ENCODE measurements at regions not wholly inside any gene's neighbourhood (a gene's known extent, or its start where the extent isn't known, plus 50 kb on each side); places are given as distances from the start of the nearest gene placed in this dataset.

DNA sequence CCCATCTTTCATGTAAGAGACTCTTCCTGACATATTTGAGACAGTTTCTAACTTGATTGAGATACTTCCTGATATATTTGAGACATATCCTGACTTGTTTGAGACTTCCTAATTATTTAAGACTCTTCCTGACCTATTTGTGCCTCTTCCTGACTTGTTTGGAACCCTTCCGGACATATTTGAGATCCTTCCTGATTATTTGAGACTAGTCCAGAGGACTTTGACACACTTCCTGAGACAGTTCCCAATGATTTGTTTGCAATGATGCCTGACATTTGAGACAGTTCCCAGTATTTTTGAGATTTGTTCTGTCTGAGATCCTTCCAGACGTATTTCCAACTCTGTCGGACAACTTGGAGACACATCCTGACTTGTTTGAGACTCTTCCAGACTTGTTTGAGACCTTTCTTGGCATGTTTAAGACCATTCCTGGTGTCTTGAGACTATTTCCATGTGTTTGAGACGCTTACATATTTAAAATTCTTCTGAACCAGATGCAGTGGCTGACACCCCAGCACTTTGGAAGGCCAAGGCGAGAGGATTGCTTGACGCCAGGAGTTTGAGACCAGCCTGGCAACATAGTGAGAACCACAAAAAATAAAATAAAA lies 118.9 kb upstream of the USP9X start:
- Histone ChIP-seq H3K4me1 (no peaks in the 10 kb centered on the region), H3K27ac (no peak overlapping the region), H3K4me3 (no peak overlapping the region), H3K9me3 (no peaks in the 10 kb centered on the region), H3K27me3 (no peaks in the 10 kb centered on the region), H3K36me3 (no peaks in the 10 kb centered on the region)
- WGBS, 2 donors: 89 to 90% methylated on average over 6 of the region's 6 CpGs
- DNase-seq: no peak
- intact Hi-C loops (cut with DNase I): no loop called here
- TF ChIP-seq POLR2A (IDR thresholded peaks at IDR 0.05) (no peak), EP300 (IDR thresholded peaks at IDR 0.05) (no peak), POLR2AphosphoS5 (IDR thresholded peaks at IDR 0.05) (no peak)
- TF ChIP-seq, protein P1, sequence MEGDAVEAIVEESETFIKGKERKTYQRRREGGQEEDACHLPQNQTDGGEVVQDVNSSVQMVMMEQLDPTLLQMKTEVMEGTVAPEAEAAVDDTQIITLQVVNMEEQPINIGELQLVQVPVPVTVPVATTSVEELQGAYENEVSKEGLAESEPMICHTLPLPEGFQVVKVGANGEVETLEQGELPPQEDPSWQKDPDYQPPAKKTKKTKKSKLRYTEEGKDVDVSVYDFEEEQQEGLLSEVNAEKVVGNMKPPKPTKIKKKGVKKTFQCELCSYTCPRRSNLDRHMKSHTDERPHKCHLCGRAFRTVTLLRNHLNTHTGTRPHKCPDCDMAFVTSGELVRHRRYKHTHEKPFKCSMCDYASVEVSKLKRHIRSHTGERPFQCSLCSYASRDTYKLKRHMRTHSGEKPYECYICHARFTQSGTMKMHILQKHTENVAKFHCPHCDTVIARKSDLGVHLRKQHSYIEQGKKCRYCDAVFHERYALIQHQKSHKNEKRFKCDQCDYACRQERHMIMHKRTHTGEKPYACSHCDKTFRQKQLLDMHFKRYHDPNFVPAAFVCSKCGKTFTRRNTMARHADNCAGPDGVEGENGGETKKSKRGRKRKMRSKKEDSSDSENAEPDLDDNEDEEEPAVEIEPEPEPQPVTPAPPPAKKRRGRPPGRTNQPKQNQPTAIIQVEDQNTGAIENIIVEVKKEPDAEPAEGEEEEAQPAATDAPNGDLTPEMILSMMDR (IDR thresholded peaks at IDR 0.05): no peak

DNA sequence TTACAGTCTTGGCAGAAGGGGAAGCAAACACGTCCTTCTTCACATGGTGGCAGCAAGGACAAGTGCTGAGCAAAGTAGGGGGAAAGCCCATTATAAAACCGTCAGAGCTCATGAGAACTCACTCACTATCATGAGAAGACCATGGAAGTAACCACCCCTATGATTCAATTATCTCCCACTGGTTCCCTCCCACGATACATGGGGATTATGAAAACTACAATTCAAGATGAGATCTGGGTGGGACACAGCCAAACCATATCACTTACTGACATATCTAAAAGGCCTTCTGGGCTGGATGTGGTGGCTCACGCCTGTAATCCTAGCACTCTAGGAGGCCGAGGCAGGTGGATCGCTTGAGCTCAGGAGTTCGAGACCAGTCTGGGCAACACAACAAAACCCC lies 117.1 kb upstream of the USP9X start:
- H3K36me3 ChIP-seq: no peaks in the 10 kb centered on the region
- no peaks in the 10 kb centered on the region for H3K4me1 ChIP-seq
- TF ChIP-seq EP300 (IDR thresholded peaks at IDR 0.05) (no peak), POLR2A (IDR thresholded peaks at IDR 0.05) (no peak), POLR2AphosphoS5 (IDR thresholded peaks at IDR 0.05) (no peak)
- TF ChIP-seq, protein P1 (IDR thresholded peaks at IDR 0.05): no peak
- 95 to 97% methylated on average over 7 of the region's 7 CpGs for WGBS, 2 donors
- no peak overlapping the region for H3K4me3 ChIP-seq
- H3K27me3 ChIP-seq: no peaks in the 10 kb centered on the region
- intact Hi-C loops (cut with DNase I): no loop called here
- H3K9me3 ChIP-seq: no peaks in the 10 kb centered on the region
- no peak for DNase-seq
- H3K27ac ChIP-seq: no peak overlapping the region

DNA sequence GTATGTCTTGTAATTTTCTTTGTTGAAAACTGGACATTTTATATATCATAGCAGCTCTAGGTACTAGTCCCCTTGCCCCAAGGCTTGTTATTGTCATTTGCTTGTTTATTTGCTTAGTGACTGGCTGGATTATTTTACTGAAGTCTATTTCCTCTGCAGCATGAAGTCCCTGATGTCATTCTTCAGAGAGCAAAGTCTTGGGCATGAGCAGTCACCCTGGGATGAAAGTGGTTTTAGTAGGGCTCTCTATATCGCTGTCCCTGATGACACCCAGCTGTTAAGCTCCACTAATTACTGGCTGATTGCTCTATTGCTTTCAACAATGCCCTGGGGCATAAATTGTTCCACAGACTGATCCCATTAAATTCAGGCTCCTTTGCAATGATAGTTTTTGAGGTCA lies 113.5 kb upstream of the USP9X start:
- H3K27ac ChIP-seq: no peak overlapping the region
- no peaks in the 10 kb centered on the region for H3K9me3 ChIP-seq
- no peaks in the 10 kb centered on the region for H3K27me3 ChIP-seq
- no peaks in the 10 kb centered on the region for H3K4me1 ChIP-seq
- intact Hi-C loops (cut with DNase I): no loop called here
- WGBS, 2 donors: 14 to 42% methylated on average over 1 of the region's 1 CpG
- no peak overlapping the region for H3K4me3 ChIP-seq
- DNase-seq: no peak
- TF ChIP-seq EP300 (IDR thresholded peaks at IDR 0.05): no peak
- no peak for TF ChIP-seq POLR2AphosphoS5 (IDR thresholded peaks at IDR 0.05)
- TF ChIP-seq, protein P1 (IDR thresholded peaks at IDR 0.05): no peak
- no peak for TF ChIP-seq POLR2A (IDR thresholded peaks at IDR 0.05)
- no peaks in the 10 kb centered on the region for H3K36me3 ChIP-seq

DNA sequence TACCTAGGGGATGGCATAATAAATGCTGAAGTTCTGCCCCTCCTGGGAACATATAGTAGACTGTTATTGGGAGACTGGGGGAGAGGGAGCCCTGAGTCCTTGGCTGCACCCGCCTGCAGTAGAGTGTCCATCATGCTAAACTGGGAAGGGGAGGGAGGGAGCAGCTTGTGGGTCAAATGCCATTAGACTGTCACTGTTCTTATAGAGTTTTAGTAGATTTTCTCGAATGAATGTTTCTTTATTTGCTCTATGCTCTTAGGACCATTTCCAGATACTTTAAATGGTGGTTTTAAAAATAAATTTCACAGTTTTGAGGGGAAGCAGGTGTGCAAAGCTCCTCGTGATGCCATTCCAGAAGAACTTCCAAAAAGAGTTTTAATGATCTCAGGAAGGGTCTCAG lies 111.6 kb upstream of the USP9X start:
- Histone ChIP-seq H3K9me3 (no peaks in the 10 kb centered on the region), H3K4me1 (no peaks in the 10 kb centered on the region), H3K4me3 (no peak overlapping the region), H3K27me3 (no peaks in the 10 kb centered on the region), H3K27ac (no peak overlapping the region), H3K36me3 (no peaks in the 10 kb centered on the region)
- intact Hi-C loops (cut with DNase I): no loop called here
- 78 to 82% methylated on average over 3 of the region's 3 CpGs for WGBS, 2 donors
- TF ChIP-seq EP300 (IDR thresholded peaks at IDR 0.05) (no peak), POLR2AphosphoS5 (IDR thresholded peaks at IDR 0.05) (no peak), POLR2A (IDR thresholded peaks at IDR 0.05) (no peak)
- TF ChIP-seq, protein P1 (IDR thresholded peaks at IDR 0.05): no peak
- DNase-seq: no peak

DNA sequence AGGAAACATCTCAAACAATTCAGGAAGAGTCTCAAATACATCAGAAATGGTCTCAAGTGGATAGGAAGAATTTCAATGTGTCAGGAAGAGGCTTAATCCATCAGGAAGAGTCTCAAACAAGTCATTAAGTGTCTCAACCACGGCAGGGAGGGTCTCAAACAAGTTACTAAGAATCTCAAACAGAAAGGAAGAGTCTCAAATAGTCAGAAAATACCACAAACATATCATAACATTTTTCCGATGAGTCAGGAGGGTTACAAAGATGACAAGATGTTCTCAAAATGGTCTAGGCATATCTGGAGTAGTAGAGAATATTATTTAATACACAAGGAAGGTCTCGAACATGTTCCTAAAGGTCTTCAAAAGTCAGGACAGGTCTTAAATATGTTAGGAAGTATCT lies 109.3 kb upstream of the USP9X start:
- DNase-seq: no peak
- Histone ChIP-seq H3K4me1 (no peaks in the 10 kb centered on the region), H3K27me3 (no peaks in the 10 kb centered on the region), H3K36me3 (no peaks in the 10 kb centered on the region), H3K27ac (no peak overlapping the region), H3K9me3 (no peaks in the 10 kb centered on the region), H3K4me3 (no peak overlapping the region)
- intact Hi-C loops (cut with DNase I): no loop called here
- WGBS, 2 donors: 87 to 95% methylated on average over 3 of the region's 3 CpGs
- TF ChIP-seq EP300 (IDR thresholded peaks at IDR 0.05) (no peak), POLR2A (IDR thresholded peaks at IDR 0.05) (no peak), POLR2AphosphoS5 (IDR thresholded peaks at IDR 0.05) (no peak)
- TF ChIP-seq, protein P1 (IDR thresholded peaks at IDR 0.05): no peak

Measured in sigmoid colon (tissue), 6 donors.